ENCODE measurements at regions not wholly inside any gene's neighbourhood (a gene's known extent, or its start where the extent isn't known, plus 50 kb on each side); places are given as distances from the start of the nearest gene placed in this dataset.

GRCh38 chr1:209302779-209303568 lies 280.5 kb upstream of the CAMK1G start:
- Mint-ChIP-seq H3K36me3 (no peaks in the 10 kb centered on the region), H3K27me3 (peaks cover 5% of the 10 kb centered on the region), H3K4me1 (no peaks in the 10 kb centered on the region), H3K27ac (no peak overlapping the region), H3K4me3 (no peak overlapping the region), H3K9me3 (no peaks in the 10 kb centered on the region)
- DNase-seq: no peak
- POLR2A ChIA-PET: no interaction called here
- ATAC-seq (ENCODE audit: low read depth): no peak

- DNase-seq (no peak), ATAC-seq (ENCODE audit: low read depth) (no peak)
- Mint-ChIP-seq H3K9me3 (no peaks in the 10 kb centered on the region), H3K27ac (no peak overlapping the region), H3K4me1 (no peaks in the 10 kb centered on the region), H3K27me3 (peaks cover 5% of the 10 kb centered on the region), H3K36me3 (no peaks in the 10 kb centered on the region), H3K4me3 (no peak overlapping the region)
- POLR2A ChIA-PET: no interaction called here
Measured at GRCh38 chr1:209304166-209304565, 279.3 kb upstream of the CAMK1G start.

GRCh38 chr1:209305221-209305954 lies 278.1 kb upstream of the CAMK1G start:
- ATAC-seq (ENCODE audit: low read depth) (no peak), DNase-seq (no peak)
- H3K27me3 Mint-ChIP-seq: peaks cover 2% of the 10 kb centered on the region
- no peaks in the 10 kb centered on the region for H3K36me3 Mint-ChIP-seq
- no peak overlapping the region for H3K4me3 Mint-ChIP-seq
- POLR2A ChIA-PET: no interaction called here
- no peak overlapping the region for H3K27ac Mint-ChIP-seq
- H3K4me1 Mint-ChIP-seq: no peaks in the 10 kb centered on the region
- no peaks in the 10 kb centered on the region for H3K9me3 Mint-ChIP-seq

GRCh38 chr1:209307846-209308245 lies 275.7 kb upstream of the CAMK1G start:
- ATAC-seq (ENCODE audit: low read depth): no peak

GRCh38 chr1:209309198-209309597 lies 274.3 kb upstream of the CAMK1G start:
- Mint-ChIP-seq H3K27me3 (no peaks in the 10 kb centered on the region), H3K36me3 (no peaks in the 10 kb centered on the region), H3K27ac (no peak overlapping the region), H3K9me3 (no peaks in the 10 kb centered on the region), H3K4me3 (no peak overlapping the region), H3K4me1 (no peaks in the 10 kb centered on the region)
- ATAC-seq (ENCODE audit: low read depth): no peak
- no peak for DNase-seq
- POLR2A ChIA-PET: no interaction called here

More at GRCh38 chr1:209307846-209308245, 275.7 kb upstream of the CAMK1G start:
- POLR2A ChIA-PET: no interaction called here
- DNase-seq: no peak
- no peak overlapping the region for H3K4me3 Mint-ChIP-seq
- H3K4me1 Mint-ChIP-seq: no peaks in the 10 kb centered on the region
- H3K9me3 Mint-ChIP-seq: no peaks in the 10 kb centered on the region
- H3K27me3 Mint-ChIP-seq: no peaks in the 10 kb centered on the region
- no peak overlapping the region for H3K27ac Mint-ChIP-seq
- no peaks in the 10 kb centered on the region for H3K36me3 Mint-ChIP-seq

GRCh38 chr1:209311770-209312169 lies 271.7 kb upstream of the CAMK1G start:
- Mint-ChIP-seq H3K27ac (no peak overlapping the region), H3K27me3 (no peaks in the 10 kb centered on the region), H3K4me3 (no peak overlapping the region), H3K4me1 (no peaks in the 10 kb centered on the region), H3K9me3 (no peaks in the 10 kb centered on the region), H3K36me3 (no peaks in the 10 kb centered on the region)
- POLR2A ChIA-PET: no interaction called here
- DNase-seq (no peak), ATAC-seq (ENCODE audit: low read depth) (no peak)

- Mint-ChIP-seq H3K27ac (no peak overlapping the region), H3K4me3 (no peak overlapping the region), H3K27me3 (no peaks in the 10 kb centered on the region), H3K36me3 (no peaks in the 10 kb centered on the region), H3K4me1 (no peaks in the 10 kb centered on the region), H3K9me3 (no peaks in the 10 kb centered on the region)
- DNase-seq: no peak
- no peak for ATAC-seq (ENCODE audit: low read depth)
- POLR2A ChIA-PET: no interaction called here
Measured at GRCh38 chr1:209316929-209317328, 266.6 kb upstream of the CAMK1G start.

- Mint-ChIP-seq H3K4me1 (no peaks in the 10 kb centered on the region), H3K27ac (no peak overlapping the region), H3K9me3 (no peaks in the 10 kb centered on the region), H3K36me3 (no peaks in the 10 kb centered on the region), H3K27me3 (no peaks in the 10 kb centered on the region), H3K4me3 (no peak overlapping the region)
- DNase-seq: no peak
- POLR2A ChIA-PET: no interaction called here
- ATAC-seq (ENCODE audit: low read depth): no peak
Measured at GRCh38 chr1:209318181-209319056, 265.1 kb upstream of the CAMK1G start.

GRCh38 chr1:209319057-209319432 lies 264.5 kb upstream of the CAMK1G start:
- Mint-ChIP-seq H3K36me3 (no peaks in the 10 kb centered on the region), H3K27ac (no peak overlapping the region), H3K9me3 (no peaks in the 10 kb centered on the region), H3K4me3 (no peak overlapping the region), H3K27me3 (no peaks in the 10 kb centered on the region), H3K4me1 (no peaks in the 10 kb centered on the region)
- DNase-seq (no peak), ATAC-seq (ENCODE audit: low read depth) (no peak)
- POLR2A ChIA-PET: no interaction called here

GRCh38 chr1:209319549-209319948 lies 264.0 kb upstream of the CAMK1G start:
- Mint-ChIP-seq H3K4me1 (no peaks in the 10 kb centered on the region), H3K36me3 (no peaks in the 10 kb centered on the region), H3K27ac (no peak overlapping the region), H3K4me3 (no peak overlapping the region), H3K27me3 (no peaks in the 10 kb centered on the region), H3K9me3 (no peaks in the 10 kb centered on the region)
- DNase-seq: no peak
- POLR2A ChIA-PET: no interaction called here
- ATAC-seq (ENCODE audit: low read depth): no peak

GRCh38 chr1:209323743-209324142 lies 259.8 kb upstream of the CAMK1G start:
- Mint-ChIP-seq H3K27ac (no peak overlapping the region), H3K27me3 (no peaks in the 10 kb centered on the region), H3K9me3 (no peaks in the 10 kb centered on the region), H3K4me1 (no peaks in the 10 kb centered on the region), H3K36me3 (no peaks in the 10 kb centered on the region), H3K4me3 (no peak overlapping the region)
- DNase-seq (no peak), ATAC-seq (ENCODE audit: low read depth) (no peak)
- POLR2A ChIA-PET: no interaction called here

GRCh38 chr1:209324901-209325871 lies 258.3 kb upstream of the CAMK1G start:
- H3K9me3 Mint-ChIP-seq: no peaks in the 10 kb centered on the region
- no peaks in the 10 kb centered on the region for H3K27me3 Mint-ChIP-seq
- POLR2A ChIA-PET: no interaction called here
- H3K4me3 Mint-ChIP-seq: no peak overlapping the region
- no peaks in the 10 kb centered on the region for H3K36me3 Mint-ChIP-seq
- DNase-seq (no peak), ATAC-seq (ENCODE audit: low read depth) (no peak)
- no peak overlapping the region for H3K27ac Mint-ChIP-seq
- H3K4me1 Mint-ChIP-seq: no peaks in the 10 kb centered on the region

- ATAC-seq (ENCODE audit: low read depth): no peak
- POLR2A ChIA-PET: no interaction called here
Measured at GRCh38 chr1:209326076-209326475, 257.4 kb upstream of the CAMK1G start.

More at GRCh38 chr1:209326076-209326475, 257.4 kb upstream of the CAMK1G start:
- no peak for DNase-seq
- H3K4me3 Mint-ChIP-seq: no peak overlapping the region
- no peaks in the 10 kb centered on the region for H3K27me3 Mint-ChIP-seq
- H3K4me1 Mint-ChIP-seq: no peaks in the 10 kb centered on the region
- H3K9me3 Mint-ChIP-seq: no peaks in the 10 kb centered on the region
- H3K36me3 Mint-ChIP-seq: no peaks in the 10 kb centered on the region
- no peak overlapping the region for H3K27ac Mint-ChIP-seq

Data from activated naive CD8-positive, alpha-beta T cell treated with anti-CD3 and anti-CD28 coated beads, Interleukin-2, amount 10 ng/mL, durations not matched to agents 7 days and 5 days (primary cell).